Activated gamma-delta T cell treated with Interleukin-2 at 50 U/mL for 16 hours (primary cell): ENCODE measurements at regions not wholly inside any gene's neighbourhood (a gene's known extent, or its start where the extent isn't known, plus 50 kb on each side); places are given as distances from the start of the nearest gene placed in this dataset.

Experiments used
- DNase-seq: peaks from one replicate; pipeline ENCODE4 v3.0.0-alpha.2; 2020

DNA sequence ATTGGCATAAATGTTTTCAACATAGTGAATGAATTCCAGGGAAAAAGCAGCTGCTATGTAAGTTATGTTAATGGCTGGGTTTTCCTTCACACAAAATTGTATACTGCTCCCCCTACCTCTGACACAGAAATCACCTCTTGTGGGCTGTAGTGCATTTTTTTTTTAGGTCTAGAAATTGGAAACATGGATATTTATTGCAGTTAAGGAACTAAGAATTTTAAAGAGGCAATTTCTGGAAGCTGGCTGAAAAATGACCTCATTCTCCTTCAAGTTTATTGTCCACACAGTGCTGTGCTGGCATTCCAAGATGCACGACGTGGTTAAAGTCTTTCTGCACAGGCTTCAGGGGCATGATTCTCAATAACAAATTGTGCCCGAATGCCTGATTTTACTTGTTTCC, 1424.2 kb downstream of the MRPL39 start:
- no peak for DNase-seq

GRCh38 chr21:24179110-24179509, 1428.2 kb downstream of the MRPL39 start:
- no peak for DNase-seq

DNA sequence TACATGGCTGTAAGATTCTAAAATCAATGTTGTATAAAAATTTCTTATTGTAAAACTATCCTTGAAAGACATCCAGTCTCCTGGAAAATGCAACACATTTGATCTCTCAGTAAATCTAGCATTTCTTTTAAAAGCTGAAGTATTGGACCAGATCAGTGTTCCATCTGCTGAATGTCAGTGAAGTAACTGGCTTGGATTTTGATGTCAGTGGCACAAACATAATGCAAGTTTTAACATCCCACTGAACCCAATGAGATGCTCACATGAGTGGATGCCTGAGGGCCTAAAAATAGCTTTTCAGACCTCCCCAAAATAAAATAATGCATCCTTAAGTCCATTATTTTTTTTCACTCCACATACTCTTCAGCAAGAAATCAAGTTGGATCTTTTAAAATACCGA, 1432.2 kb downstream of the MRPL39 start:
- no peak for DNase-seq

GRCh38 chr21:24171736-24172135, 1435.5 kb downstream of the MRPL39 start:
- DNase-seq = no peak

DNA sequence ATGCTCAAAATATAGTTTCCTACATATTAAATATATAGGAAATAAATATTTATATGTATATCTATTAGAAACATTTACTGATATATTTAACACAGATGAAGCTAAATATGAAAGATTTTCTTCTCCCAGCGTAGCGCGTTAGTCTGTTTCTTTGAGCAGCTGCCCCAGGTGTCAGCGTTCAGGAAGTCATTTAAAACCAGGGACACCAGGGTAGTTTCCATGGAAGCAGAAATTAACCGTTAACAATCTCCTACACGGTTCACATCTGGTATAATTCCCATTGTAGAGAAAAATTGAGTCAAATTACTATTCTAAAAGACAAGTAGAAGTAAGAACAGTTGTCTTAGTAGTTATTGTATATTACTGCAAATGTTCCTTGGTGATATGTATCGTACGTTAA, 1443.7 kb downstream of the MRPL39 start:
- DNase-seq = no peak

- DNase-seq = no peak
Observed at GRCh38 chr21:24160528-24160927, 1446.8 kb downstream of the MRPL39 start.

GRCh38 chr21:24153137-24153536, 1454.1 kb downstream of the MRPL39 start:
- DNase-seq = no peak

DNA sequence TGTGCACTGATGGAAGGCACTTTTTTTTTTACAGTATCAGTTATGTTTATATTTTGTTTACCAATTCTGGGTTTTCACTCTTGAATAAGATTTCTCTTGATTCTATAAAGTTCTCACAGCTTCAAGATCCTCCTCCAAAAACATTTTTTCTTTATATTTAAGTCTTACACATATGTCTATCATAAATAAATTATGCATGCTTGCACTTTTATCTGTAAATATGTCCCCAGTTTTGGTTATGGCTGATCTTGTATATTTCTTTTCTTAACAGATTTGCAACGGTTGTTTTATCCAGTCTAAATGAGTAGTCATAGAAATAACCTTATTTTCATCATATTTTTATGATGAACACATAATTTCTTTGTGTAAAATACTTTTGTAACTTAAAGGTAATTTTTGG, 1456.5 kb downstream of the MRPL39 start:
- no peak for DNase-seq

- DNase-seq = no peak
Observed at GRCh38 chr21:24148461-24148860, 1458.8 kb downstream of the MRPL39 start.

- no peak for DNase-seq
Observed at GRCh38 chr21:24147674-24148073, 1459.6 kb downstream of the MRPL39 start.

DNA sequence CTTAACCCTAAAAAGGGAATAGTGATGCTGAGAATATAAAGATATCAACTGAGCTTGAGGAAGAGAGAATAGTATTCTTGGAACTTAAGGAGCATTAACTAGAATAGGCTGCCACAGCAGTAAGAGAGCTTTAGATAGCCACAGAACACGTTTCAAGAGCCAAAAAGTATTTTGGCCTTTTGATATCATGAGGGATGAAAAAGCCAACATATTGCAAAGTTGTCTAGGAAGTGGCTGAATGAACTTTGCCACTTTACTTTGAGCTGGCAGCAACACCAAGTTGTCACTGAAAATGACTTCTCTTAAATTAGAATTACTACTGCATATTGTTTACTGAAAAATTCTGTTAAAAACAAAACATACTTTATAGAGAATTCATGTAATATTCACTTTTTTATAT, 1476.2 kb downstream of the MRPL39 start:
- no peak for DNase-seq

DNA sequence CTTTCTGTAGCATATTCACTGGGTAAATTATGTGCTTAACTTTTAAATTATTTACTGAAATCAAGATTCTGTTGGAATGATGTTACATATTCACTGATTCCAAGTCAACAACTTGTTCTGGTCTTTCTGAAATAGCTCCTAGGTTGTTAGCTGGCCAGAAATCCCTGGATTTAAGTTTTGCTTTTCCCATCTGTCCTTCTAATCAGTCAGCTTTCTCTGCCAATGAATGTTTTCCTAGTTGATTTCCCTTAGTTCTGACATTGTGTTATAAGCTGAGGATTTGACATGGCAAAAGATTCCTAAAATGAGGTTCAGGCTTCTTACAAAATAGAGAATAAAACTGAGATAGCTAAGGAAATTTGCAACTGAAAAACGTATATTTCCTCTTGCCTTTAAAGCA, 1479.6 kb downstream of the MRPL39 start:
- DNase-seq = no peak

- DNase-seq = no peak
Observed at GRCh38 chr21:24123785-24124184, 1483.5 kb downstream of the MRPL39 start.

DNA sequence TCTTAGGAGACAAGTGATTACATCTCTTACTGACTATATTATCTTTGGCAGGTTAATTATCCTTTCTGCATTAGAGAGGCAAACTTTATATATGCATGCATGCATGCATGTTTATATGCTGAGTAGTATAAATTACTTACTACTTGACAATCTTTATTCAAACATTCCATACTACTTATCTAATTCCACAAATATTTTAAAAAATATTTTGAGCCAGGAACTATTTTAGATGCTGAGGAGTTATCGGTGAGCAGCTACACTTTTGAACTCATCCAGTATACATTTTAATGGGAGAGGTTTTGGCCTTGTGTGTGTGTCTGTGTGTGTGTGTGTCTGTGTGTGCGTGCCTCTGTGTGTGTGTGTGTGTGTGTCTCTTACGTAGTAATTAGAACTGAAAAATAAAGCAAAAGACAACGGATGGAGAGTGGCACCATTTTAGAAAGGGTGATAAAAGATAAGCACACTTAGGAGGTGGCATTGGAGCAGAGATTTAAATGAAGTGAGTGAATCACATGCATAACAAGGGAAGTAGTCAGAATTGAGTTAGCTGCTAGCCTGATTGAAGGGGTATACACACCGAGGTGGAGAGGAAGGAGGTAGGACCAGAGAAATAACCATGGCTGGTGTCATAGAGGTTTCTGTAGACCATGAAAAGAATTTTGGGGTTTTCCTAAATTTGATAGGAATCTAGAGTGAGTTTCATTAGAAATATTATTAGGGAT, 1488.4 kb downstream of the MRPL39 start:
- no peak for DNase-seq

DNA sequence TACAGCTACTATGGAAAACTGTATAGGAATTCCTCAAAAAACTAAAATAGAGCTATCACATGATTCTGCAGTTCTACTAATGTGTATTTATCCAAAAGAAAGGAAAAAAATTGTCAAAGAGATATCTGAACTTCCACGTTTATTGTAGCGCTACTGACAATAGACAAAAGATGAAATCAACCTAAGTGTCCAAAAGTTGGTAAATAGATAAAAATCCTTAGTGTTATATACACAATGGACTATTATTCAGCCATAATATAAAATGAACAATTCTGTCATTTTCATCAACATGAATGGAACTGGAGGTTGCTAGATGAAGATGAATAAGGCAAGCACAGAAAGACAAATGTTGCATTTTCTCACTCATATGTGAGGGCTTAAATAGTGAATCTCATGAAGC, 1492.1 kb downstream of the MRPL39 start:
- no peak for DNase-seq

DNA sequence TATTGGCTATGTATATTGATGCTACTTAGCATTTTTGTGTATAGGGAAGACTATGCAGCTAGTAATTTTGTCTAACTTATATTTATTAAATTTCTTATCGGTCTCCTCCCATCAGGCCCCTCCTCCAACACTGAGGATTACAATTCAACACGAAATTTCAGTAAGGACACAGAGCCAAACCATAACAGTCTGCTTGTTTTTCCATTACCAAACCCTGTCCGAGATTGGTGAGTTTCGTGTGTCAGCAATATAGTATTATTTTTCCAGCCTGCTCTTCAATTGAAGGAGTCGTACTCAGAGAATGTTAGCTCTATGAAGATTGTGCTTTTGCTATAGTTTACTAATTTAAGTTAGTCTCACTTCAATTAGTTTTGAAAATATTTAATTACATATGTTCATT, 1495.3 kb downstream of the MRPL39 start:
- no peak for DNase-seq

DNA sequence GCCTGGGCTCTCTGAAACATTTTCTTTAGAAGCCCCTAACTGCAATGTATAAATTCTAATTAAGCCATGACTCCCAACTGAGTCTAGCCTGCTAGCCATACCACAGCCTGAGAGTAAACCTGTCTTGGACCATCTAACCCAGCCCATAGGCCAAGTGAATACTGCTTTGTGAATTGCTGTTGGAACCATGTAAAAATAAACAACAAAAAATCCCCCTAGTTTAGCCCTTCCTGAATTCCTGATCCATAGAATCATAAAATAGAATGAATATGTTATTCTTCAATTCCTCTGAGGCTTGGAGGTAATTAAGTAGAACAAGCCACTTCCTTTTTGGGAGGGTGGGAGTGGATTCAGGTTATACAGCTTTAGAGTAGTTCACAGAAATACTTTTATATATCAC, 1496.4 kb downstream of the MRPL39 start:
- no peak for DNase-seq

DNA sequence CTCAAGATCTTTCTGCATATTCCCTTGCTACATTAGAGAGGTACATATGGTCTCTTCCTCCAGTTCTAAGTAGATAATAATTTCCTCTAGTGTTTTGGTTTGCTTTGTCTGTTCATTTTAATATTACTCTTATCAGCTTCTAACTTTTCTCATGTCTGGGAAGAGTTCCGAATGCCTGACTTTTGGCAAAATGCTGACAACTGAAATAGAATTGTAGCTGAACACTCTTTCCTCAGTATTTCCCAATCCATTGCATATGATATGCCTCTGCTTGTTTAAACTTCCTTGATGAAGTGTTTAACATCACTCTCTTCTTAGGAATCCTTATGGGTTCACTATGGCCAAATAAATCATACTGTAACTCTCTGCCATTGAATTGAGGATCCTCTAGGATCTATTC, 1510.1 kb downstream of the MRPL39 start:
- DNase-seq = no peak

DNA sequence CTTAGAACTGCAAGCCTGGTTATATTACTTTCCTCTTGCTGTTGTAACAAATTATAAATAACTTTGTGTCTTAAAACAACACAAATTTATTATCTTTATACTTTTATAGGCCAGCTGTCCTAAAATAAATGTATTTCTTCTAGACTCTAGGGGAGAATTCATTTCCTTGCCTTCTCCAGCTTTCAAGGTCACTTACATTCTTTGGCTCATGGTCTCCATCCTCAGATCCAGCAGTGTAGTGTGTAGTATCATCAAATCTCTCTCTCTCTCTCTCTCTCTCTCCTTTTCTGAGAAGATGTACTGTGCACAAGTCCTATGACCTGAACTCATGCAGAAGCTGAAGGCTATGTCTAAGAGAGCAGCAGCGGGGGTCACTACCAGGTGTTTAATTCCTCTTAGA, 1510.6 kb downstream of the MRPL39 start:
- no peak for DNase-seq

GRCh38 chr21:24093032-24093431, 1514.2 kb downstream of the MRPL39 start:
- DNase-seq = no peak

DNA sequence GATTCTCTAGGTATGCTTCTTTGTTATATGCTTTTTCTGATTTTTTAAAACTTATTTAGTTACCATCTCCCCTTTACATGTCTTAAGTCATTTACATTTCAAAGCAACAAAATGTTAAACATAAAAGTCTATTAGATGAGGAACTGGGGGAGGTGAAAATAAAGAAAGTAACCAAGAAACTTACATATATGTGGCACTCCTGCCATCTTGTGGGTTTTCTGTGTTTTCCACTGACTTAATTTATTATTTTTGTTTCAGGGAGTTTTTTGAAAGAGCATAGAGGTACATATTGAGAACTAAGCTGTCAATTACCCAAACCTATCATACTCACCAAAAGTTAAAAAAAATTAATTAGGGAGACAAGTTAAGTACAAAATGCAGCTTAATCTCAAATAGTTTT, 1531.1 kb downstream of the MRPL39 start:
- no peak for DNase-seq

- no peak for DNase-seq
Observed at GRCh38 chr21:24055696-24056095, 1551.6 kb downstream of the MRPL39 start.

DNA sequence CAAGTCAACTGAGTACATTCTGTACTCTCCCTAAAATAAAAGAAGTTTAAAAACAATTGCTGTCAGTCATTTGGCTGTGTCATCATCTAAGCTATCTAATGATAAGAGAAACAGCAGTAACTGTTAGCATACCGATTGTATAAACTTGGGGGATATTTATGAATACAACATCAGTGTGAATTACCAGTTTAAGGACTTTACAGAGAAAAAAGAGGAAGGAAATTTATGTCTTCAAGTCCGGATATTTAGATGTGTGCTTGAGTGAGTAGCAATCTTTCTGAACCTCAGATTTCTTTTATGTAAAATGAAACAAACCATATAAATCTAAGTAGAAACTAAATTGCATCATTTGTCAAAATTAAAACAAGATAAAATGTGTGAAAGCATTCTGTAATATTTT, 1557.0 kb downstream of the MRPL39 start:
- no peak for DNase-seq

- DNase-seq = no peak
Observed at GRCh38 chr21:24046829-24047443, 1560.3 kb downstream of the MRPL39 start.

GRCh38 chr21:24045775-24046215, 1561.5 kb downstream of the MRPL39 start:
- DNase-seq = no peak
